GM18505 (cell line): ENCODE measurements at regions not wholly inside any gene's neighbourhood (a gene's known extent, or its start where the extent isn't known, plus 50 kb on each side); places are given as distances from the start of the nearest gene placed in this dataset.

Source experiments
- ATAC-seq: cut with Tn5 transposase; IDR thresholded peaks from one replicate; pipeline ENCODE4 v1.9.1; 2021; ENCODE audit not compliant: unreplicated experiment
- POLR2A ChIP-seq: IDR thresholded peaks from 4 replicates; pipeline ENCODE4 v1.6.1; 2011; ENCODE audit warnings: borderline replicate concordance; ENCODE audit not compliant: insufficient read depth, insufficient read length; ENCODE audit errors: extremely low read depth

DNA sequence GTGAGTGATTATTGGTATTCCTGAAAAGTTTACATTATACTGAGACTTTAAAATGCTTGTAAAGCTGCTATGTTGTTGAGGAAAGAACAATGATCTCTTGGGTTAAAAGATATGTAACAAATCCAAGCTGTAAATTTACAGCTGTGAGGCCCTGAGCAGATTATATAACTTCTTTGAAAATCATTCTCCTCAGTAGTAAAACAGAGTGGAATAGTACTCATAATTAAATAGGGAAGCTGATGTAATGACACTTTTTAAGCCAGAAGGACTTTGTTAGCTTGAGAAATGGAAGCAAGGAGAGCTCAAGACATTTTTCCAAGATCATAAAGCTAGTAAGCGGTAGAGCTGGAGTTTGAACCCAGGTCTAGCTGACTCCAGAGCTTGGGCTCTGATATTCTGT is 363.9 kb downstream of the TMEM135 start:
- ATAC-seq: no peak
- no peak for TF ChIP-seq POLR2A

DNA sequence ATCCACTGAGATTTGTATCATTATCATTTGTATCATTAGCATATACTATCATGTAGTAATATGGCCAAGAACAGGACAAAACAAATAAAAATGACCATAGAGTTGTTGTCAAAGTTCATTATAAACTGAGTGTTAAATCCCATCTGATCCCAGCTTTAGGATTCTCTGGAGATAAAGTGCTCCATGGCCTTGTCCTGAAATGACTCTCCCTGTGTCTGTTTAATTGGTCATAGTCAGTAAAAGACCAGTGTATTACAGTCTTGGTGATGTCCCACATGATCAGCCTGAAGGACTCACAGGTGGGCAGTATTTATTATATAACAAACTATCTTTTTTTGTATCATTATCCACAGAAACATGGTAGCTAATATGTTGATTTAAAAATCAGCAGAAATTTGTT is 361.6 kb downstream of the TMEM135 start:
- ATAC-seq: no peak
- TF ChIP-seq POLR2A: no peak

DNA sequence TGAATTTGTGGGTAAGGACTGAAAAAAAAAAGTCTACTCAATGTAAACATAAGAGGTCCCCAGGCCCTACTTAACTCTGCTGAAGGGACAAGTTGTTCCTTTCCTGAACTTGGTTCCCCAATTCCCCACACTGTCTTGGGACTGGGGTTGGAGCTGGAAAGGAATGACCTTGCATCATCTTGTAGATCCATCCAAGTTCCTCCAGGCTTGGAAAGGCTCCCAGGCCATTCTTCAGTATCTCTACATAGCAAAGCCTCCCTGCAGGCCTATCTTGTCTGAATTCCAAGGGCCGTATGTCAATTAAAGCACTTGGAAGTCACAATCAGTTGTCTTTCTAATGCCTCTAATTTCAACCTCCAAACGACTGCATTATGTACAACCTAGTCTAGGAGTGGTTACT is 361.2 kb downstream of the TMEM135 start:
- ATAC-seq: no peak
- no peak for TF ChIP-seq POLR2A

DNA sequence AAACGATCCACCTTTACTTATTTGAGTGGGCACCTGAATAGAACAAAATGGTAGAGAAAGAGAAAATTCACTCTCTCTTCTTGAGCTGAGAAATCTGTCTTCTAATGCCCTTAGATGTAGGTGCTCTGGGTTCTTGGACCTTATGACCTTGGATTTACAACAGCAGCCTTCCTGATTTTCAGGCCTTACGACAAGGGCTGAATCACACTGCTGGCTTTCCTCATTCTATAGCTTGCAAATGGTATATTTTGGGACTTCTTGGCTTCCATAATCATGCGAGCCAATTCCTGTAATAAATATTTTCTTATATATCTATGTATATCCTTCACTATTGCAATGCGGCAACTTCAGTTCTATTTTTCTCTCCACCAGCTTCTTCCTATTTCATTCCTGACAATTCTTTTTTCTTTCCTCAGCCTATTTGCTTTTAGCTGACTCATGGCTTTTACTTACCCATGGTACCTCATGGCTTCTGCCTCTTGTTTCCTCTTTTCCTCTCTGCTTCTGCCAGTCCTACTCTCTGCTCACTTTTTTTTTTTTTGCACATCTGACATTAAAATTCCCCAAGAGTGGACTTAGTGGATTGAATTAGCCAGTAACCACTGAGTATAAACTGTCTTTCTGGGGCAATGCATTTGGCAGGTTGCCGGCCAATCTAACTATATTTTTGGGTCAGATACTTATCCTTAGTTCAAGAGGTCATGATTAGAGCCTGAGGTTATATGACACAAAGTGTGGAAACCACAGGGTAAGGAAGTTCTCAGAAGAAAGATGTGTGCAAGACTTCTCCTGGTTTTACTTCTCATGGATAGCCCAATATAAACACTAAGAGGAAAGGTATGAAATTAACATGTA is 359.5 kb downstream of the TMEM135 start:
- no peak for TF ChIP-seq POLR2A
- ATAC-seq: no peak

DNA sequence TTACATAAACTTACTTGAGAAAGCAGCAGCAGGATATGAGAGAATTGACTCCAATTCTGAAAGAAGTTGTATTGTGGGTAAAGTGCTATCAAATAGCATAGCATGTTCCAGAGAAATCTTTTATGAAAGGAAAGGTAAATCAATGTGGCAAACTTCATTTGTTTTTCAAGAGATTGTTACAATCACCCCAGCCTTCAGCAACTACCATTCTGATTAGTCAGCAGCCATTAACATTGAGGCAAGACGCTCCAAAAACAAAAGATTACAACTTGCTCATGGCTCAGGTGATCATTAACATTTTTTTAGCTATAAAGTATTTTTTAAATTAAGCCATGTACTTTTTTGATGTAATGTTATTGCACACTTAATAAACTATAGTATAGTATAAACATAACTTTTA is 357.2 kb downstream of the TMEM135 start:
- no peak for ATAC-seq
- TF ChIP-seq POLR2A: no peak

DNA sequence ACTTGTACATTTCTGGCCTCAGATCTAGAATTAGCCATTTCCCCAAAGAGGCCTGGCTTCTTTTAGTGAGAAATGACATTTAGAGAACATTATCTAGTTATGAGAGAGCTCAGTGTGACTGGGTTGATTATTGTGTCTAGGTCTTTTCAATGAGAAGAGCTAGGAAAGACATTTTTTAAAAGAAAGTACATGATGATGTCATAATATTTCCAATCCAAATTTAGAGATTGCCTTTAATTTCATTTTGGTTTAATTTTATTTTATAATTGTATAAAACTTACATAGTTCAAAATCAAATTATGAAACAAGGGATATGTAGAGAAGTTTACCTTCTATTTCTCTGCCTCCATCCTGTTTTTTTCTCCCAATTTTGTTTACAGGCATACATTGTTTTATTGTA is 354.9 kb downstream of the TMEM135 start:
- ATAC-seq: no peak
- no peak for TF ChIP-seq POLR2A

DNA sequence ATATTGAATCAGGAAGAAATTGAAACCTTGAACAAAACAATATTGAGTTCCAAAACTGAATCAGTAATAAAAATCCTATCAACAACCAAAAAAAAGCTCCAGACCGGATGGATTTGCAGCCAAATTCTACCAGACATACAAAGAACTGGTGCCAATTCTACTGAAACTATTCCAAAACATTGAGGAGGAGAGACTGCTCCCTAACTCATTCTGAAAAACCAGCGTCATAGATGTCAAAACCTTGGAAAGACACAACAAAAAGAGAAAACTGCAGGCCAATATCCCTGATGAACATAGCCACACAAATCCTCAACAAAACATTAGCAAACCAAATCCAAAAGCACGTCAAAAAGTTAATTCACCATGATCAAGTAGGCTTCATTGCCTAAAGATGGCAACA is 353.8 kb downstream of the TMEM135 start:
- TF ChIP-seq POLR2A: no peak
- no peak for ATAC-seq

DNA sequence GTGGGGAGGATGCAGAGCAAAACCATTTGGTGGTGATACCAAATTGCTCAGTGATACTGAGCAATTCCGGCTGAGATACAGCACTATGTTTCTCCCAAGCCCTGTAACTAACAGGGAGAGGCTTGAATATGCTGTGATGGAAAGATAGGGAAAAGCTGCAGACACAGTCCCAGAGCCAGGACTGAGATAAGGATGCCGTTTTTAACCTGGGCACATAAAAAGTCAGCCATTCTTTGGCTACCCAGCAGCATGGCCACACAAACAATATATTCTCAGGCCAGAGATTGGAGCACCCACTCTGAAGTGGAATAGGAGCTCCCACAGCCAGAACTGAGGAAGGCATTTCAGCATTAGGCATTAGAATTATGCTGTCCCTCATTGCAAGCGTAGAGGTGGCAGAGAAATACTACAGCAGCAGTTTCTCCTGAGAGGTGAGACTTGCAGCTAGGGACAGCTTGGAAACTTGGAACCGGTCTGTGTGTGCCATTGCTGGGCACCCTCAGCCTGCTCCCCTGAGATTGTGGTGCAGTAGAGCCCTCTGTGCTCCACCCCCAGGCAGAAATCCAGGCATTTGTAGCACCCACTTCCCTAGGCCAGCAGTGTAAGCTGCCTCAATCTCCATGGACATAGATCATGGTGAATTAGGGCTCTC is 346.5 kb downstream of the TMEM135 start:
- TF ChIP-seq POLR2A: no peak
- no peak for ATAC-seq

DNA sequence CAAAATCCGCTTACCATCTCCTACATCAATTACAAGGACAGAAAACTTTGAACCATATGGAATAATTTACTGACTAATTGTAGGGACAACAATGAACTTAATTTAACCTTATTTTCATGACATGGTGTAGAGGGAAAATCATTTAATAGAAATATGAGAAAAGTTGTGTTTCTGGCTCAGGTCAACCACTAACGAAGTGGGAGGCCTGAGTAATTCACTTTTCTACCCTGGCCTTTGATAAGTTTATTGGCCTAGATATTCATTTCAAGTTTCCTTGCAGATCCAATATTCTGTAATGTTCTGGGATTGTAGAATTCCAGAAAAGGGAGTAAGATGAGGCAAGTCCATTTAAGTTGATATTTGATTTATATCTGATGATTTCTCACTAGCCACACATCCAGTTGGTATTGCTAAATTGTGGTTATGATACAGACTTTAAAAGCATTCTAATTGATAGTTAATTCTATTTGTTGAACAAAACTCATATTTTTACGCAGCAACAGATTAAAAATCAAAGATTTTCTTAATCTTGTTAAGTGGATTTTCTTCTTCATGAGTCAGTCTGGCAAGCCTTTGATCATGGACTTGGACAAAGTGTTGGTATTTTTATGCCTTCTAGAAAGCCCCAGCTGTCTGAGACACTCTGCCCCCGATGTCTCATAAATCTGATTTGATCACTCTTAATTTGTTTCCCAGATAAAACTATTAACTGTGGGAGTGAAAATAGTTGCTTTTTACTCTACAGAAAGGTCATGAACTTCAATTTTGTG is 336.5 kb downstream of the TMEM135 start:
- TF ChIP-seq POLR2A: no peak
- no peak for ATAC-seq
